ENCODE measurements at regions not wholly inside any gene's neighbourhood (a gene's known extent, or its start where the extent isn't known, plus 50 kb on each side); places are given as distances from the start of the nearest gene placed in this dataset.

- TF ChIP-seq REST (IDR thresholded peaks at IDR 0.05; ENCODE audit: low read depth) (no peak), CTCF (IDR thresholded peaks at IDR 0.05 in 2 of 3, conservative IDR thresholded peaks at IDR 0.05 in 1 of 3; ENCODE audit: borderline replicate concordance in 1 of 3, insufficient read depth in 1 of 3, low read depth in 2 of 3, low read length in 2 of 3) (no peak), SIN3A (IDR thresholded peaks at IDR 0.05; ENCODE audit: low read depth) (no peak), EGR1 (IDR thresholded peaks at IDR 0.05; ENCODE audit: low read depth) (no peak), ELF1 (IDR thresholded peaks at IDR 0.05; ENCODE audit: borderline replicate concordance, low read depth) (no peak), RAD21 (IDR thresholded peaks at IDR 0.05; ENCODE audit: low read depth) (peak; percentile 8; the same call in 1 of the 2 replicates), POLR2AphosphoS5 (IDR thresholded peaks at IDR 0.05; ENCODE audit: low read depth, low read length) (no peak), CEBPB (IDR thresholded peaks at IDR 0.05; ENCODE audit: low read depth) (no peak), EZH2phosphoT487 (IDR thresholded peaks at IDR 0.05; ENCODE audit: borderline replicate concordance) (no peak), ZNF274 (IDR thresholded peaks at IDR 0.05; ENCODE audit: low read depth, low read length) (no peak), POLR2A (IDR thresholded peaks at IDR 0.05; ENCODE audit: borderline replicate concordance, extremely low read depth, insufficient read depth, insufficient read length) (no peak)
- TF ChIP-seq, protein P1, sequence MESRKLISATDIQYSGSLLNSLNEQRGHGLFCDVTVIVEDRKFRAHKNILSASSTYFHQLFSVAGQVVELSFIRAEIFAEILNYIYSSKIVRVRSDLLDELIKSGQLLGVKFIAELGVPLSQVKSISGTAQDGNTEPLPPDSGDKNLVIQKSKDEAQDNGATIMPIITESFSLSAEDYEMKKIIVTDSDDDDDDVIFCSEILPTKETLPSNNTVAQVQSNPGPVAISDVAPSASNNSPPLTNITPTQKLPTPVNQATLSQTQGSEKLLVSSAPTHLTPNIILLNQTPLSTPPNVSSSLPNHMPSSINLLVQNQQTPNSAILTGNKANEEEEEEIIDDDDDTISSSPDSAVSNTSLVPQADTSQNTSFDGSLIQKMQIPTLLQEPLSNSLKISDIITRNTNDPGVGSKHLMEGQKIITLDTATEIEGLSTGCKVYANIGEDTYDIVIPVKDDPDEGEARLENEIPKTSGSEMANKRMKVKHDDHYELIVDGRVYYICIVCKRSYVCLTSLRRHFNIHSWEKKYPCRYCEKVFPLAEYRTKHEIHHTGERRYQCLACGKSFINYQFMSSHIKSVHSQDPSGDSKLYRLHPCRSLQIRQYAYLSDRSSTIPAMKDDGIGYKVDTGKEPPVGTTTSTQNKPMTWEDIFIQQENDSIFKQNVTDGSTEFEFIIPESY (IDR thresholded peaks at IDR 0.05; ENCODE audit: extremely low read depth, insufficient replicate concordance, low read length) = no peak
Observed at GRCh38 chr4:34878961-34879360, 1365.4 kb downstream of the ARAP2 start.

Measured in HCT116 (cell line).